Astrocyte (in vitro differentiated cells and primary cell): ENCODE measurements at regions not wholly inside any gene's neighbourhood (a gene's known extent, or its start where the extent isn't known, plus 50 kb on each side); places are given as distances from the start of the nearest gene placed in this dataset.

Experiments
- DNase-seq: peaks from one replicate; pipeline ENCODE4 v3.0.0-alpha.2; 2010; ENCODE audit warnings: low read depth
- FAIRE-seq: peaks from 2 replicates; lab custom pipeline; 2011; peaks lifted over from hg19 to GRCh38; lab: Jason Lieb, UNC
- H2AFZ ChIP-seq: 2 replicates; pipeline ENCODE4 v1.6.0; 2012; ENCODE audit warnings: low read depth, low read length, inconsistent platforms
- H3K27ac ChIP-seq: 2 replicates; pipeline ENCODE4 v1.5.1; 2011; ENCODE audit warnings: low read depth, low read length, inconsistent platforms
- H3K27me3 ChIP-seq: 2 replicates; pipeline ENCODE4 v1.6.0; 2011; ENCODE audit warnings: low read length, inconsistent platforms; ENCODE audit not compliant: insufficient read depth
- H3K36me3 ChIP-seq: 2 replicates; pipeline ENCODE4 v1.5.1; 2011; ENCODE audit warnings: low read length, inconsistent platforms; ENCODE audit not compliant: insufficient read depth
- H3K4me1 ChIP-seq: 2 replicates; pipeline ENCODE4 v1.5.1; 2011; ENCODE audit warnings: low read length, inconsistent platforms; ENCODE audit not compliant: insufficient read depth
- H3K4me2 ChIP-seq: 2 replicates; pipeline ENCODE4 v1.6.0; 2012; ENCODE audit warnings: low read length, inconsistent platforms
- H3K4me3 ChIP-seq: 2 replicates; pipeline ENCODE4 v1.5.1; 2011; ENCODE audit warnings: low read depth, mild to moderate bottlenecking, low read length, inconsistent platforms; ENCODE audit not compliant: insufficient read depth
- H3K79me2 ChIP-seq: 2 replicates; pipeline ENCODE4 v1.6.0; 2012; ENCODE audit warnings: mild to moderate bottlenecking, low read length, inconsistent platforms; ENCODE audit not compliant: insufficient read depth
- H3K9ac ChIP-seq: 2 replicates; pipeline ENCODE4 v1.6.0; 2012; ENCODE audit warnings: mild to moderate bottlenecking, low read length, inconsistent platforms
- H3K9me3 ChIP-seq: 2 replicates; pipeline ENCODE4 v1.5.1; 2012; ENCODE audit warnings: low read depth, mild to moderate bottlenecking, low read length, inconsistent platforms; ENCODE audit not compliant: insufficient read depth
- H4K20me1 ChIP-seq: 2 replicates; pipeline ENCODE4 v1.6.0; 2012; ENCODE audit warnings: low read length, inconsistent platforms; ENCODE audit not compliant: insufficient read depth
- H3K27ac Mint-ChIP-seq: one replicate; pipeline ENCODE4 v1.8.0; 2021; ENCODE audit warnings: mild to moderate bottlenecking, mixed read lengths; ENCODE audit not compliant: unreplicated experiment
- H3K27me3 Mint-ChIP-seq: one replicate; pipeline ENCODE4 v1.8.0; 2021; ENCODE audit warnings: low read depth, mixed read lengths; ENCODE audit not compliant: unreplicated experiment
- H3K36me3 Mint-ChIP-seq: one replicate; pipeline ENCODE4 v1.8.0; 2021; ENCODE audit warnings: low read depth, mixed read lengths; ENCODE audit not compliant: unreplicated experiment
- H3K4me1 Mint-ChIP-seq: one replicate; pipeline ENCODE4 v1.8.0; 2021; ENCODE audit warnings: low read depth, mixed read lengths; ENCODE audit not compliant: unreplicated experiment
- H3K4me3 Mint-ChIP-seq: one replicate; pipeline ENCODE4 v1.8.0; 2021; ENCODE audit warnings: mild to moderate bottlenecking, moderate library complexity, mixed read lengths; ENCODE audit not compliant: unreplicated experiment
- H3K9me3 Mint-ChIP-seq: one replicate; pipeline ENCODE4 v1.8.0; 2021; ENCODE audit warnings: mild to moderate bottlenecking, mixed read lengths; ENCODE audit not compliant: unreplicated experiment
- EZH2 ChIP-seq: IDR thresholded peaks from 2 replicates; pipeline ENCODE4 v1.6.1; 2012; ENCODE audit warnings: mild to moderate bottlenecking, low read length, inconsistent platforms; ENCODE audit not compliant: insufficient read depth
- TF ChIP-seq, protein P1 (sequence below): IDR thresholded peaks from 2 replicates; pipeline ENCODE4 v1.5.1; 2011; ENCODE audit warnings: low read depth, mild to moderate bottlenecking, inconsistent platforms, low read length, moderate library complexity; ENCODE audit not compliant: insufficient read depth

DNA sequence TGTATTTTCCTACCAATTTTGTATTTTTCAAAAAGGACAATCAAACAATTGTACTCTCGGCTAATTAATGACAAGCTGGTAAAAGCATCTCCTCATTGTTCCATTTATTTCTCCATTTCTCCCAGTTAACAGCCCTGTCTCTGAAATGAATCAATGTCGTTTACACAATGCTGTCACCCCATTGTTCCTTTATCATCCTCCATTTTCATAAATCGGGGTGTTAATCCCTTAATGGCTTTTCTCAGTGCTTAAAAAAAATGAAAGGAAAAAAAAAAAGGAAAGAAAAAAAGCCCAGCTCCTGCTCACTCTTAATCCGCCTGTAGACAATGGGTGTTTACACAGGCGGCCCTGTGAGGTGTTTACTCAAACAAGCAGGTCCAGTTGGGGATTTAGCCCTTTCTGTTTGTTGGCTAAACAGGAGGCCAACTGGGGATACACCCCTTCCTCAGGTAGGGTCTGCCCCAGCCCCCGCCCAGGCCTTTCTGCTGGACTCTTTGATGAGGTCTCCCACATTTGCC lies 86.8 kb upstream of the SALL1 start:
- no peak overlapping the region for H3K4me3 Mint-ChIP-seq
- no peak overlapping the region for H3K27ac Mint-ChIP-seq
- no peaks in the 10 kb centered on the region for H3K36me3 ChIP-seq
- H3K36me3 Mint-ChIP-seq = no peaks in the 10 kb centered on the region
- DNase-seq (no peak), FAIRE-seq (no peak)
- H3K4me1 Mint-ChIP-seq = no peaks in the 10 kb centered on the region
- H3K4me1 ChIP-seq = no peaks in the 10 kb centered on the region
- H3K9ac ChIP-seq = no peak overlapping the region
- no peak overlapping the region for H3K4me2 ChIP-seq
- no peak overlapping the region for H3K27ac ChIP-seq
- H3K4me3 ChIP-seq = no peak overlapping the region
- H3K27me3 ChIP-seq = no peaks in the 10 kb centered on the region
- H3K79me2 ChIP-seq = no peaks in the 10 kb centered on the region
- H3K9me3 ChIP-seq = no peaks in the 10 kb centered on the region
- no peaks in the 10 kb centered on the region for H4K20me1 ChIP-seq
- TF ChIP-seq, protein P1, sequence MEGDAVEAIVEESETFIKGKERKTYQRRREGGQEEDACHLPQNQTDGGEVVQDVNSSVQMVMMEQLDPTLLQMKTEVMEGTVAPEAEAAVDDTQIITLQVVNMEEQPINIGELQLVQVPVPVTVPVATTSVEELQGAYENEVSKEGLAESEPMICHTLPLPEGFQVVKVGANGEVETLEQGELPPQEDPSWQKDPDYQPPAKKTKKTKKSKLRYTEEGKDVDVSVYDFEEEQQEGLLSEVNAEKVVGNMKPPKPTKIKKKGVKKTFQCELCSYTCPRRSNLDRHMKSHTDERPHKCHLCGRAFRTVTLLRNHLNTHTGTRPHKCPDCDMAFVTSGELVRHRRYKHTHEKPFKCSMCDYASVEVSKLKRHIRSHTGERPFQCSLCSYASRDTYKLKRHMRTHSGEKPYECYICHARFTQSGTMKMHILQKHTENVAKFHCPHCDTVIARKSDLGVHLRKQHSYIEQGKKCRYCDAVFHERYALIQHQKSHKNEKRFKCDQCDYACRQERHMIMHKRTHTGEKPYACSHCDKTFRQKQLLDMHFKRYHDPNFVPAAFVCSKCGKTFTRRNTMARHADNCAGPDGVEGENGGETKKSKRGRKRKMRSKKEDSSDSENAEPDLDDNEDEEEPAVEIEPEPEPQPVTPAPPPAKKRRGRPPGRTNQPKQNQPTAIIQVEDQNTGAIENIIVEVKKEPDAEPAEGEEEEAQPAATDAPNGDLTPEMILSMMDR = no peak
- no peak for TF ChIP-seq EZH2
- no peak overlapping the region for H2AFZ ChIP-seq
- H3K27me3 Mint-ChIP-seq = peaks cover 27% of the 10 kb centered on the region
- H3K9me3 Mint-ChIP-seq = peaks cover 2% of the 10 kb centered on the region

DNA sequence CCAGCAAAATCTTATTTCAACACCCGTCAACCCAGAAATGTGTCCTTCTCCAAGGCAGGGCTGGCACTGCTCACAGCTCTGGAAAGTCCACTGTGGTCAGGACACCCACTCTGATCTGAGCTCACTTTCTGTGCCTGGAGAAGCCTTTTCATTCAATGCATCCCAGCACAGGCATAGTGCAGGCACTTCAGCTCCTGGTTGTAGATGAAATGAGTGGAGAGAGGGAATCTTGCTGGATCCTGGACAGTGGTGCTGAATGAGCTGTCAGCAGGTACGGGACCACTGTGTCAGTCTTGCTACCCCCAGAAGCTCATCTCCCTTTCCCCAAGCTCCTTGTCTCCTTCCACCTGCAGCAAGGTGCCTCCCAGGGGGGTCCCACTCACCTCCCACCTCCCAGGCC lies 86.1 kb upstream of the SALL1 start:
- peaks cover 22% of the 10 kb centered on the region for H3K27me3 Mint-ChIP-seq
- H3K4me2 ChIP-seq = no peak overlapping the region
- H2AFZ ChIP-seq = no peak overlapping the region
- H3K4me1 Mint-ChIP-seq = no peaks in the 10 kb centered on the region
- H3K27ac Mint-ChIP-seq = no peak overlapping the region
- no peaks in the 10 kb centered on the region for H3K9me3 ChIP-seq
- H3K36me3 Mint-ChIP-seq = no peaks in the 10 kb centered on the region
- H3K79me2 ChIP-seq = no peaks in the 10 kb centered on the region
- H3K36me3 ChIP-seq = no peaks in the 10 kb centered on the region
- H4K20me1 ChIP-seq = no peaks in the 10 kb centered on the region
- no peak overlapping the region for H3K27ac ChIP-seq
- DNase-seq (no peak), FAIRE-seq (no peak)
- H3K4me3 Mint-ChIP-seq = no peak overlapping the region
- H3K9ac ChIP-seq = no peak overlapping the region
- TF ChIP-seq, protein P1 = no peak
- no peak for TF ChIP-seq EZH2
- H3K4me1 ChIP-seq = no peaks in the 10 kb centered on the region
- H3K9me3 Mint-ChIP-seq = peaks cover 2% of the 10 kb centered on the region
- H3K4me3 ChIP-seq = no peak overlapping the region
- H3K27me3 ChIP-seq = no peaks in the 10 kb centered on the region

DNA sequence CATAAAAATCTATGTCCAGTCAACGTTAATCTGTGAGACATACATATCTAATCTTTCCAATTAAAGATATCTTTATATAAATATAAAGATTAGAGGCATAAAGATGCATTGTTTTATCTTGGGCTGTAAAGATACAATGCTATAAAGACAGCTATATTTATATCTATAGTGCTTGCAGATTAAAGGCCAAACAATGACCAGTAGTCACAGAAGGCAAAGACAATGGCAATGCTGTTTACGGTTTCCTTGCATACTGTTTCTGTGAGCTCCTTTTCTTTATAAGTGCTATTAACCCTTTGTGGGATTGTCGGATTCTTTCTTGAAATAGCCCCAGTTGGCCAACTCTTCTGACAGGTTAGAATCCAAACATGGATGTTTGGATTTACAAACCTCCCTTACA lies 85.5 kb upstream of the SALL1 start:
- FAIRE-seq (no peak), DNase-seq (no peak)
- H3K4me3 Mint-ChIP-seq = no peak overlapping the region
- Histone ChIP-seq H2AFZ (no peak overlapping the region), H3K36me3 (no peaks in the 10 kb centered on the region), H3K4me3 (no peak overlapping the region), H3K27ac (no peak overlapping the region), H3K27me3 (no peaks in the 10 kb centered on the region), H4K20me1 (no peaks in the 10 kb centered on the region), H3K9me3 (no peaks in the 10 kb centered on the region), H3K4me1 (no peaks in the 10 kb centered on the region), H3K79me2 (no peaks in the 10 kb centered on the region), H3K9ac (no peak overlapping the region), H3K4me2 (no peak overlapping the region)
- H3K27me3 Mint-ChIP-seq = peaks cover 18% of the 10 kb centered on the region
- H3K4me1 Mint-ChIP-seq = no peaks in the 10 kb centered on the region
- H3K27ac Mint-ChIP-seq = no peak overlapping the region
- H3K36me3 Mint-ChIP-seq = no peaks in the 10 kb centered on the region
- peaks cover 2% of the 10 kb centered on the region for H3K9me3 Mint-ChIP-seq
- no peak for TF ChIP-seq EZH2
- TF ChIP-seq, protein P1 = no peak
